Kidney epithelial cell (primary cell): ENCODE measurements at regions not wholly inside any gene's neighbourhood (a gene's known extent, or its start where the extent isn't known, plus 50 kb on each side); places are given as distances from the start of the nearest gene placed in this dataset.

Experiments
- DNase-seq: peaks from one replicate; pipeline ENCODE4 v3.0.0-alpha.2; 2010; ENCODE audit warnings: low read depth
- H3K27me3 ChIP-seq: 2 replicates; pipeline ENCODE4 v1.6.0; 2011; ENCODE audit warnings: low read length; ENCODE audit not compliant: control insufficient read depth, insufficient read depth
- H3K36me3 ChIP-seq: 2 replicates; pipeline ENCODE4 v1.5.1; 2011; ENCODE audit warnings: low read length; ENCODE audit not compliant: control insufficient read depth, insufficient read depth
- H3K4me3 ChIP-seq: 2 replicates; pipeline ENCODE4 v1.5.1; 2011; ENCODE audit warnings: low read depth, mild to moderate bottlenecking, control low read depth, low read length
- TF ChIP-seq, protein P1 (sequence below): IDR thresholded peaks from 2 replicates; pipeline ENCODE4 v1.5.1; 2011; ENCODE audit warnings: mild to moderate bottlenecking, moderate library complexity, low read length, control low read depth, inconsistent platforms; ENCODE audit not compliant: insufficient read depth, poor library complexity, severe bottlenecking

- H3K36me3 ChIP-seq: no peaks in the 10 kb centered on the region
- no peaks in the 10 kb centered on the region for H3K27me3 ChIP-seq
- TF ChIP-seq, protein P1, sequence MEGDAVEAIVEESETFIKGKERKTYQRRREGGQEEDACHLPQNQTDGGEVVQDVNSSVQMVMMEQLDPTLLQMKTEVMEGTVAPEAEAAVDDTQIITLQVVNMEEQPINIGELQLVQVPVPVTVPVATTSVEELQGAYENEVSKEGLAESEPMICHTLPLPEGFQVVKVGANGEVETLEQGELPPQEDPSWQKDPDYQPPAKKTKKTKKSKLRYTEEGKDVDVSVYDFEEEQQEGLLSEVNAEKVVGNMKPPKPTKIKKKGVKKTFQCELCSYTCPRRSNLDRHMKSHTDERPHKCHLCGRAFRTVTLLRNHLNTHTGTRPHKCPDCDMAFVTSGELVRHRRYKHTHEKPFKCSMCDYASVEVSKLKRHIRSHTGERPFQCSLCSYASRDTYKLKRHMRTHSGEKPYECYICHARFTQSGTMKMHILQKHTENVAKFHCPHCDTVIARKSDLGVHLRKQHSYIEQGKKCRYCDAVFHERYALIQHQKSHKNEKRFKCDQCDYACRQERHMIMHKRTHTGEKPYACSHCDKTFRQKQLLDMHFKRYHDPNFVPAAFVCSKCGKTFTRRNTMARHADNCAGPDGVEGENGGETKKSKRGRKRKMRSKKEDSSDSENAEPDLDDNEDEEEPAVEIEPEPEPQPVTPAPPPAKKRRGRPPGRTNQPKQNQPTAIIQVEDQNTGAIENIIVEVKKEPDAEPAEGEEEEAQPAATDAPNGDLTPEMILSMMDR: no peak
- no peak for DNase-seq
- no peak overlapping the region for H3K4me3 ChIP-seq
Measured at GRCh38 chr2:47260971-47261370, 84.7 kb upstream of the CALM2 start.

GRCh38 chr2:47259829-47260228, 83.5 kb upstream of the CALM2 start:
- TF ChIP-seq, protein P1: no peak
- Histone ChIP-seq H3K4me3 (no peak overlapping the region), H3K27me3 (no peaks in the 10 kb centered on the region), H3K36me3 (no peaks in the 10 kb centered on the region)
- DNase-seq: no peak

- DNase-seq: no peak
- Histone ChIP-seq H3K27me3 (no peaks in the 10 kb centered on the region), H3K36me3 (no peaks in the 10 kb centered on the region), H3K4me3 (no peak overlapping the region)
- TF ChIP-seq, protein P1: no peak
Measured at GRCh38 chr2:47257946-47258348, 81.6 kb upstream of the CALM2 start.

DNA sequence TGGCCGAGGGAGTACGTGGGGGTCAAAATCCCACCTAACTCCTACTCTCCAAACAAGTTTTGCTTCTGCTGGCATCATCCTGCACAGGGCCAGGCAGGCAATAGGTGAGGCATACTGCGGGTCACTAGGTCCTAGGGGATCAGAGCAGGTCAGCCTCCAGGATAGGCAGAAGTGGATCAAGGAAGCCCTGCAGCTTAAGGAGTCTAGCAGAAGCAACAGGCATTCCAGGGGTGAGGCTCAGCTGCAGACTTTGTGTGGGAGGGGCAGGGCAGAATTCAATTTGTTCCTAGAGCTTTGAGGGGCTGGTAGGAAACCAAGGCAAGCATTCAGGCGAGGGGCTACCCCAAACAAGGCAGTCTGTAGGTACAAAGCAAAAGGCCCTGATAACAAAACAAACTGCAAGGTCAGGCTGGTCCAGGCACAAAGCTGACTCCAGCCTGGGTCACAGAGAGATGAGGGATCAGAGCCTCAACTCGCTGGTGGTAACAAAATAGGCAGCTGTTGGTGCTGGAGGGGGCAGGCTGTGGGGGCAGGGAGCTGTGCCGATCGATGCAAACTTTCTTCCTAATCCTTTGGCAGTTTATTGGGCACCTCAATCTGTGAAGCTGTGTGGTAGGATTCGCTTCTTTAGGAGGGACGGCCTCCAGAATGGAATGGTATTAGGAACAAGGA, 80.2 kb upstream of the CALM2 start:
- no peak for DNase-seq
- H3K27me3 ChIP-seq: no peaks in the 10 kb centered on the region
- no peaks in the 10 kb centered on the region for H3K36me3 ChIP-seq
- TF ChIP-seq, protein P1: no peak
- no peak overlapping the region for H3K4me3 ChIP-seq

DNA sequence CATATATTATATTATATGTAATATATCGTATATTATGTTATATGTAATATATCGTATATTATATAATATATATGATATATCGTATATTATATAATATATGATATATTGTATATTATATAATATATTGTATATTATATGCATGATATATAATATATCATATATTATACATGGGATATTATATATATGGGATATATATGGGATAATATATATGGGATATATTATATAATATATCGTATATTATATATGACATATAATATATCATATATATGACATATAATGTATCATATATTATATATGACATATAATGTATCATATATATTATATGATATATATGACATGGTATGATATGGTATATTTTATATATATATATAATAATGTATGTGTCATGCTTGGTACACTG, 79.5 kb upstream of the CALM2 start:
- Histone ChIP-seq H3K36me3 (no peaks in the 10 kb centered on the region), H3K4me3 (no peak overlapping the region), H3K27me3 (no peaks in the 10 kb centered on the region)
- TF ChIP-seq, protein P1: no peak
- no peak for DNase-seq

GRCh38 chr2:47254464-47254863, 78.2 kb upstream of the CALM2 start:
- Histone ChIP-seq H3K27me3 (no peaks in the 10 kb centered on the region), H3K4me3 (no peak overlapping the region), H3K36me3 (no peaks in the 10 kb centered on the region)
- DNase-seq: no peak
- TF ChIP-seq, protein P1: no peak
